ENCODE measurements at regions not wholly inside any gene's neighbourhood (a gene's known extent, or its start where the extent isn't known, plus 50 kb on each side); places are given as distances from the start of the nearest gene placed in this dataset.

DNA sequence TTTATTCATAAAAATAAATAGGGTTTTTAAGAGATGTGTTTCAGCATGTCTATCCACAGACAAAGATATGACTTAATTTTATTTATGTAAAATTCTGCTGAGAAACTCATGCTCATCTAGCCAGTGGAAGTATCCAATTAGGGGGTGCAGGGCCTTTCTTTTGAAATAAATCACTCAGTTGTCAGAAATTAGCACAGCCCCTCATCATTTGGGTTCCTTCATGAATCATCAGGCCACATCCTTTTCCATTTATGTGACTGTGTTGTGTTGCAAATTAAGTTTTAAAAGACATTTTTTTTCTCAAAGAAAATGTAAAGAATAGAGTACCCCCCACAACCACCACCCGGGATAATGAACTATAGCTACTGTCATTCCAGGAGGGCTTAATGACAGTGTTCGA lies 185.8 kb downstream of the NRP2 start:
- TF ChIP-seq EZH2 (IDR thresholded peaks at IDR 0.05): no peak
- Mint-ChIP-seq H3K27ac (no peak overlapping the region), H3K4me3 (no peak overlapping the region), H3K36me3 (no peaks in the 10 kb centered on the region), H3K9me3 (peaks cover 3% of the 10 kb centered on the region), H3K27me3 (ENCODE audit: insufficient read depth, low read depth) (no peaks in the 10 kb centered on the region), H3K4me1 (peaks cover 7% of the 10 kb centered on the region)
- peaks cover 4% of the 10 kb centered on the region for H3K4me1 ChIP-seq
- H3K4me2 ChIP-seq: no peak overlapping the region
- H3K27ac ChIP-seq: no peak overlapping the region
- H3K27me3 ChIP-seq: no peaks in the 10 kb centered on the region
- H3K4me3 ChIP-seq: no peak overlapping the region
- H3K9me3 ChIP-seq (ENCODE audit: low read depth): no peaks in the 10 kb centered on the region
- H3F3A ChIP-seq (ENCODE audit: low read depth): no peaks in the 10 kb centered on the region
- no peak for DNase-seq (ENCODE audit: low spot score)
- H4K20me1 ChIP-seq (ENCODE audit: low read depth): no peaks in the 10 kb centered on the region
- no peak overlapping the region for H2AFZ ChIP-seq (replicated peaks)
- no peaks in the 10 kb centered on the region for H3K79me2 ChIP-seq (ENCODE audit: low read depth)
- H3K9ac ChIP-seq: no peak overlapping the region
- H3K36me3 ChIP-seq: no peaks in the 10 kb centered on the region

DNA sequence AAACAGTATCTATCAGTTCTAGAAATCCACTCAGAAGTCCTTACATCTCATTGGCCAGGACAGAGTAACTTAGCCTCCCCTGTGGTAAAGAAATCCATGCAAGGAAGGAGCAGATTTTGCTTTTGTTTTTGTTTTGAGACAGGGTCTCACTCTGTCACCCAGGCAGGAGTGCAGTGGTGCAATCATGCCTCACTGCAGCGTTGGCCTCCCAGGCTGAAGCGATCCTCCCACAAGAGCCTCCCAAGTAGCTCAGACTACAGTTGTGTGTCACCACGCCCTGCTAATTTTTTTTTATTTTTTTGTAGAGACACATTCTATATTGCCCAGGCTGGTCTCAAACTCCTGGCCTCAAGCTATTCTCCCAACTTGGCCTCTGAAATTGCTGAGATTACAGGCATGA lies 185.1 kb downstream of the NRP2 start:
- H3K4me3 ChIP-seq: no peak overlapping the region
- no peaks in the 10 kb centered on the region for H3K36me3 ChIP-seq
- no peaks in the 10 kb centered on the region for H3K9me3 ChIP-seq (ENCODE audit: low read depth)
- no peak overlapping the region for H2AFZ ChIP-seq (replicated peaks)
- no peaks in the 10 kb centered on the region for H3K79me2 ChIP-seq (ENCODE audit: low read depth)
- H3K9ac ChIP-seq: no peak overlapping the region
- no peaks in the 10 kb centered on the region for H3K9me3 Mint-ChIP-seq
- H3K27me3 ChIP-seq: no peaks in the 10 kb centered on the region
- no peak overlapping the region for H3K27ac ChIP-seq
- TF ChIP-seq, protein P1, sequence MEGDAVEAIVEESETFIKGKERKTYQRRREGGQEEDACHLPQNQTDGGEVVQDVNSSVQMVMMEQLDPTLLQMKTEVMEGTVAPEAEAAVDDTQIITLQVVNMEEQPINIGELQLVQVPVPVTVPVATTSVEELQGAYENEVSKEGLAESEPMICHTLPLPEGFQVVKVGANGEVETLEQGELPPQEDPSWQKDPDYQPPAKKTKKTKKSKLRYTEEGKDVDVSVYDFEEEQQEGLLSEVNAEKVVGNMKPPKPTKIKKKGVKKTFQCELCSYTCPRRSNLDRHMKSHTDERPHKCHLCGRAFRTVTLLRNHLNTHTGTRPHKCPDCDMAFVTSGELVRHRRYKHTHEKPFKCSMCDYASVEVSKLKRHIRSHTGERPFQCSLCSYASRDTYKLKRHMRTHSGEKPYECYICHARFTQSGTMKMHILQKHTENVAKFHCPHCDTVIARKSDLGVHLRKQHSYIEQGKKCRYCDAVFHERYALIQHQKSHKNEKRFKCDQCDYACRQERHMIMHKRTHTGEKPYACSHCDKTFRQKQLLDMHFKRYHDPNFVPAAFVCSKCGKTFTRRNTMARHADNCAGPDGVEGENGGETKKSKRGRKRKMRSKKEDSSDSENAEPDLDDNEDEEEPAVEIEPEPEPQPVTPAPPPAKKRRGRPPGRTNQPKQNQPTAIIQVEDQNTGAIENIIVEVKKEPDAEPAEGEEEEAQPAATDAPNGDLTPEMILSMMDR (IDR thresholded peaks at IDR 0.05): no peak
- TF ChIP-seq EZH2 (IDR thresholded peaks at IDR 0.05) (no peak), EZH2phosphoT487 (IDR thresholded peaks at IDR 0.05) (no peak)
- H3F3A ChIP-seq (ENCODE audit: low read depth): no peaks in the 10 kb centered on the region
- no peak overlapping the region for H3K27ac Mint-ChIP-seq
- peaks cover 7% of the 10 kb centered on the region for H3K4me1 Mint-ChIP-seq
- no peaks in the 10 kb centered on the region for H3K4me1 ChIP-seq
- no peaks in the 10 kb centered on the region for H3K36me3 Mint-ChIP-seq
- DNase-seq (ENCODE audit: low spot score): no peak
- H4K20me1 ChIP-seq (ENCODE audit: low read depth): no peaks in the 10 kb centered on the region
- no peak overlapping the region for H3K4me3 Mint-ChIP-seq
- no peaks in the 10 kb centered on the region for H3K27me3 Mint-ChIP-seq (ENCODE audit: insufficient read depth, low read depth)
- no peak overlapping the region for H3K4me2 ChIP-seq

DNA sequence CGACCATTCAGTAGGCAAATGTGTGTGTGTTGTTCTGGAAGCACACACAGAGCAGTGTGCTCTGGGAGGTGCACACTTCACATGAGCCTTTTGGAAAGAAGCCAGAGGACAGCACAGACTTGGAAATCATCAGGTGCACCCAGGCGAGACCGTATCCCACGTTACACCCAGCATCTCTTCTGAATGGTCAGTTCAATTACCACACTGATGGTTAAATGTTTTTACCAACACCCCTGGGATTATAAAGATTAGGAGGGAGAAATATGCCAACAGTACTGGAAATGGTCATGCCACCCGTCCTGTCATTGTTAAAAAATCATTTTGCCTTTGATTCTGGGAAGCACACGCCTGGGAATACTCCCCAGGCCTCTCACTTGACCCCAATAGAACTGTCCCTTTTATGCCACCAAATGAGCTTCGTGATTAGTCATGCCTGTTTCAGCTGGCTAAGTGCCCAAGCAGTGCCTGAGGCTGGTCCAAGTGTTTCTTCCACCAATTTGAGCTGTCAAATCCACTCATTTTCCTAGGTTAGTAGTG lies 183.7 kb downstream of the NRP2 start:
- no peaks in the 10 kb centered on the region for H3K79me2 ChIP-seq (ENCODE audit: low read depth)
- no peak for DNase-seq (ENCODE audit: low spot score)
- no peaks in the 10 kb centered on the region for H3K9me3 Mint-ChIP-seq
- no peak overlapping the region for H3K4me2 ChIP-seq
- no peaks in the 10 kb centered on the region for H3K27me3 ChIP-seq
- no peaks in the 10 kb centered on the region for H3F3A ChIP-seq (ENCODE audit: low read depth)
- no peaks in the 10 kb centered on the region for H4K20me1 ChIP-seq (ENCODE audit: low read depth)
- no peak overlapping the region for H3K4me3 ChIP-seq
- H3K27ac Mint-ChIP-seq: no peak overlapping the region
- H3K4me3 Mint-ChIP-seq: no peak overlapping the region
- H3K4me1 Mint-ChIP-seq: peaks cover 7% of the 10 kb centered on the region
- no peaks in the 10 kb centered on the region for H3K27me3 Mint-ChIP-seq (ENCODE audit: insufficient read depth, low read depth)
- no peak overlapping the region for H3K27ac ChIP-seq
- H2AFZ ChIP-seq (replicated peaks): no peak overlapping the region
- no peak overlapping the region for H3K9ac ChIP-seq
- no peaks in the 10 kb centered on the region for H3K36me3 ChIP-seq
- no peaks in the 10 kb centered on the region for H3K9me3 ChIP-seq (ENCODE audit: low read depth)
- H3K4me1 ChIP-seq: no peaks in the 10 kb centered on the region
- TF ChIP-seq EZH2phosphoT487 (IDR thresholded peaks at IDR 0.05): no peak
- TF ChIP-seq, protein P1 (IDR thresholded peaks at IDR 0.05): no peak
- TF ChIP-seq EZH2 (IDR thresholded peaks at IDR 0.05): no peak
- H3K36me3 Mint-ChIP-seq: no peaks in the 10 kb centered on the region

DNA sequence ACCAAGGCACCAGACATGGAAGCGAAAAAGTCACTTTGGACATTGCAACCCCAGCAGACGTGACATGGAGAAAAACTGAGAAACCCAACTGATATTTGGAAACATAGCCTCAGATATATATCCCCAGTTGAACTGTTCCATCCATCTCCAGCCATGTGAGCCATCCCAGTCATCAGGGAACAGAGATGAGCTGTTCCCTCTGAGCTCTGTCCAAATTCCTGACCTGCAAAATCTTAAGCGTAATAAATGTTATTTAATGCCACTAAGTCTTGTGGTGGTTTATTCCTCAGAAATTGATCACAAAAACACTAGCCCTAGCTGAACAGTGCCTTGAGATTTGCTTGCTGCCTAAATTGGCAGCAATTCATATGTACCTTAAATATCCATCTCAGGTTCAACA lies 182.8 kb downstream of the NRP2 start:
- Histone ChIP-seq H3F3A (ENCODE audit: low read depth) (no peaks in the 10 kb centered on the region), H4K20me1 (ENCODE audit: low read depth) (no peaks in the 10 kb centered on the region), H3K27me3 (no peaks in the 10 kb centered on the region), H3K79me2 (ENCODE audit: low read depth) (no peaks in the 10 kb centered on the region), H3K27ac (no peak overlapping the region), H3K4me3 (no peak overlapping the region), H3K4me1 (no peaks in the 10 kb centered on the region), H3K9ac (no peak overlapping the region), H3K9me3 (ENCODE audit: low read depth) (no peaks in the 10 kb centered on the region), H2AFZ (replicated peaks) (no peak overlapping the region), H3K36me3 (no peaks in the 10 kb centered on the region), H3K4me2 (no peak overlapping the region)
- DNase-seq (ENCODE audit: low spot score): no peak
- H3K4me3 Mint-ChIP-seq: no peak overlapping the region
- H3K9me3 Mint-ChIP-seq: no peaks in the 10 kb centered on the region
- no peak overlapping the region for H3K27ac Mint-ChIP-seq
- peaks cover 7% of the 10 kb centered on the region for H3K4me1 Mint-ChIP-seq
- no peaks in the 10 kb centered on the region for H3K27me3 Mint-ChIP-seq (ENCODE audit: insufficient read depth, low read depth)
- no peaks in the 10 kb centered on the region for H3K36me3 Mint-ChIP-seq
- no peak for TF ChIP-seq EZH2phosphoT487 (IDR thresholded peaks at IDR 0.05)
- TF ChIP-seq, protein P1 (IDR thresholded peaks at IDR 0.05): no peak
- no peak for TF ChIP-seq EZH2 (IDR thresholded peaks at IDR 0.05)
